ENCODE measurements at regions not wholly inside any gene's neighbourhood (a gene's known extent, or its start where the extent isn't known, plus 50 kb on each side); places are given as distances from the start of the nearest gene placed in this dataset.

- Histone ChIP-seq H3K9me3 (ENCODE audit: control insufficient read depth in 1 of 2, insufficient read depth in 1 of 2, low read depth in 1 of 2, low read length in 2 of 2) (no peaks in the 10 kb centered on the region), H3K9me2 (ENCODE audit: insufficient read depth) (no peaks in the 10 kb centered on the region), H2AFZ (ENCODE audit: low read depth, low read length, poor library complexity, severe bottlenecking) (no peak overlapping the region), H3K4me1 (ENCODE audit: control insufficient read depth in 1 of 2, insufficient read depth in 2 of 2, low read length in 2 of 2) (no peaks in the 10 kb centered on the region), H3K4me3 (replicated peaks in 1 of 2; ENCODE audit: low read depth in 1 of 2, low read length in 2 of 2) (no peak overlapping the region), H3K27me3 (ENCODE audit: insufficient read depth, low read length) (peaks cover 41% of the 10 kb centered on the region), H3K9ac (ENCODE audit: low read length) (no peak overlapping the region), H3K36me3 (ENCODE audit: control insufficient read depth in 1 of 2, insufficient read depth in 2 of 2, low read length in 2 of 2) (no peaks in the 10 kb centered on the region), H3K4me2 (ENCODE audit: low read length) (no peak overlapping the region), H4K20me1 (ENCODE audit: insufficient read depth) (no peaks in the 10 kb centered on the region), H3K79me2 (ENCODE audit: insufficient read depth, low read length) (no peaks in the 10 kb centered on the region), H3K27ac (ENCODE audit: low read depth, low read length) (no peak overlapping the region)
- intact Hi-C loops (cut with micrococcal nuclease): no loop called here
- no TSS peak for BruUV-seq (replicated peaks)
- RAD21 ChIA-PET (ENCODE audit: low non-redundant PET in 1 of 2, low total read pairs in 2 of 2, uncharacterized antibody in 2 of 2, unreplicated experiment in 2 of 2): no interaction called here
- POLR2A ChIA-PET: no interaction called here
- CTCF ChIA-PET: no interaction called here
- ATAC-seq: no peak
- no peak for DNase-seq (ENCODE audit: low read depth, low spot score)
- no peak for TF ChIP-seq SIN3A (IDR thresholded peaks at IDR 0.05; ENCODE audit: low read depth)
These were observed 86.0 kb upstream of the GRIK3 start for GRCh38 chr1:37120279-37120678.

- no TSS peak for BruUV-seq (replicated peaks)
- Histone ChIP-seq H3K4me1 (ENCODE audit: control insufficient read depth in 1 of 2, insufficient read depth in 2 of 2, low read length in 2 of 2) (no peaks in the 10 kb centered on the region), H3K9ac (ENCODE audit: low read length) (no peak overlapping the region), H3K79me2 (ENCODE audit: insufficient read depth, low read length) (no peaks in the 10 kb centered on the region), H3K27me3 (ENCODE audit: insufficient read depth, low read length) (peaks cover 42% of the 10 kb centered on the region), H3K36me3 (ENCODE audit: control insufficient read depth in 1 of 2, insufficient read depth in 2 of 2, low read length in 2 of 2) (no peaks in the 10 kb centered on the region), H3K9me3 (ENCODE audit: control insufficient read depth in 1 of 2, insufficient read depth in 1 of 2, low read depth in 1 of 2, low read length in 2 of 2) (no peaks in the 10 kb centered on the region), H3K27ac (ENCODE audit: low read depth, low read length) (no peak overlapping the region), H3K4me2 (ENCODE audit: low read length) (no peak overlapping the region), H2AFZ (ENCODE audit: low read depth, low read length, poor library complexity, severe bottlenecking) (no peak overlapping the region), H4K20me1 (ENCODE audit: insufficient read depth) (no peaks in the 10 kb centered on the region), H3K9me2 (ENCODE audit: insufficient read depth) (no peaks in the 10 kb centered on the region), H3K4me3 (replicated peaks in 1 of 2; ENCODE audit: low read depth in 1 of 2, low read length in 2 of 2) (no peak overlapping the region)
- ChIA-PET CTCF (no interaction called here), RAD21 (ENCODE audit: low non-redundant PET in 1 of 2, low total read pairs in 2 of 2, uncharacterized antibody in 2 of 2, unreplicated experiment in 2 of 2) (no interaction called here), POLR2A (no interaction called here)
- no peak for DNase-seq (ENCODE audit: low read depth, low spot score)
- intact Hi-C loops (cut with micrococcal nuclease): no loop called here
- ATAC-seq: no peak
- TF ChIP-seq EGR1 (IDR thresholded peaks at IDR 0.05; ENCODE audit: low read depth) (no peak), YY1 (IDR thresholded peaks at IDR 0.05; ENCODE audit: extremely low read depth, insufficient replicate concordance, low read depth, low read length) (no peak), FOSL1 (IDR thresholded peaks at IDR 0.05; ENCODE audit: low read depth) (no peak), TCF7L2 (IDR thresholded peaks at IDR 0.05; ENCODE audit: borderline replicate concordance, extremely low read depth, insufficient read depth, insufficient read length) (no peak), ZBTB33 (IDR thresholded peaks at IDR 0.05; ENCODE audit: extremely low read depth, insufficient replicate concordance, low read length) (no peak), POLR2A (IDR thresholded peaks at IDR 0.05; ENCODE audit: borderline replicate concordance, extremely low read depth, insufficient read depth, insufficient read length) (no peak), SP1 (IDR thresholded peaks at IDR 0.05; ENCODE audit: low read depth) (no peak), ZNF274 (IDR thresholded peaks at IDR 0.05; ENCODE audit: low read depth, low read length) (no peak), JUND (IDR thresholded peaks at IDR 0.05) (no peak), REST (IDR thresholded peaks at IDR 0.05; ENCODE audit: low read depth) (no peak), SIN3A (IDR thresholded peaks at IDR 0.05; ENCODE audit: low read depth) (no peak), ZFX (IDR thresholded peaks at IDR 0.05) (no peak), ELF1 (IDR thresholded peaks at IDR 0.05; ENCODE audit: borderline replicate concordance, low read depth) (no peak), POLR2AphosphoS5 (IDR thresholded peaks at IDR 0.05; ENCODE audit: low read depth, low read length) (no peak)
These were observed 89.2 kb upstream of the GRIK3 start for GRCh38 chr1:37123276-37124115.

Measured in HCT116 (cell line).